Heart left ventricle (tissue), 13 donors: ENCODE measurements at regions not wholly inside any gene's neighbourhood (a gene's known extent, or its start where the extent isn't known, plus 50 kb on each side); places are given as distances from the start of the nearest gene placed in this dataset.

Source experiments
- CTCF ChIP-seq, 12 donors: fragments of 200-600 bp; sonication (generic) in 4 of 12; IDR thresholded peaks; one replicate each; pipeline versions ENCODE4 v1.5.0 to v1.8.0; 2018 to 2022; ENCODE audit warnings: antibody characterized with exemption in 12 of 12, mild to moderate bottlenecking in 5 of 12
- POLR2A ChIP-seq, 2 donors: fragments of 450-650 bp; IDR thresholded peaks; one replicate each; pipeline ENCODE4 v1.6.1; 2017; ENCODE audit warnings: antibody characterized with exemption in 2 of 2, mild to moderate bottlenecking in 2 of 2, moderate library complexity in 2 of 2
- donor health status: ischemic (EF 13 %, LVEDD 7.1; RV severe dilation, severe dysfunction).
- donor health status: DM: no; HTN: yes; CAD: no.
- donor health status: DM: no; HTN: no; CAD: no.
- donor health status: ischemic (EF 25% LVEDD 6.9; RV normal size, moderate dysfunction).
- donor health status: ischemic (EF 25% LVEDD 5.7; RV mildly dilated, moderate dysfunction).
- donor health status: ischemic (EF 35%, LVEDD 5.7; RV mildly dilated, moderate dysfunction).
- donor health status: nonischemic (EF 11% LVEDD 7.7; RV severe dilation, severe dysfunction).
- donor health status: DM: yes; HTN: yes; CAD: no.
- donor health status: PGD.
- donor health status: ischemic (EF 29% LVEDD 5.4; RV normal size, mild dysfunction).
- donor health status: nonischemic (EF 23%, LVEDD 6.1; RV moderate dilation, normal function).

DNA sequence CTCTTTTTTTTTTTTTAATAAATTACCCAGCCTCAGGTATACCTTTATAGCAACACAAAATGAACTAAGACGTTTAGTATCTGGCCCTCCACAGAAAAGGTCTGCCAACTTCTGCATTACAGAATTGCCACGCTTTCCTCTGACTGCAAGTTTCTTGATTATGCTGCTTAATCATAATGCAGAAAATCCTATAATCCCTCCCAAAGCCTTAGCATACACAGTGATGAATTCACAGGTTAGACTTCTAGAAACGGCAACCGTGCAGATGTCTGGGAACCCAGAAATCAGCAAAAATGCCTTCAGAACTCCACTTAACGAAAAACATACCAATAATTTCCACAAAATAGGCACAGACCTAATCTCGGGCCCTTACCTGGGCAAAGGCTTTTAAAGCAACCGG, 144.7 kb upstream of the FRMD4B start:
- no peak for TF ChIP-seq CTCF (IDR thresholded peaks at IDR 0.05)
- no peak for TF ChIP-seq POLR2A (IDR thresholded peaks at IDR 0.05)
